OCI-LY3 (cell line): ENCODE measurements at regions not wholly inside any gene's neighbourhood (a gene's known extent, or its start where the extent isn't known, plus 50 kb on each side); places are given as distances from the start of the nearest gene placed in this dataset.

ENCODE experiments used
- H2AFZ ChIP-seq: fragments of 200-600, 300-600 bp; shearing (Covaris generic); 2 replicates; pipeline ENCODE4 v1.6.0; 2014; ENCODE audit warnings: antibody characterized with exemption, low read depth, low read length
- H3K27ac ChIP-seq: fragments of 200-600, 300-600 bp; sonication (generic); 2 replicates; pipeline ENCODE4 v1.5.1; 2014; ENCODE audit warnings: mild to moderate bottlenecking, low read length, moderate library complexity, mixed read lengths
- H3K27me3 ChIP-seq: fragments of 200-600, 300-600 bp; sonication (generic); 2 replicates; pipeline ENCODE4 v1.6.1; 2014; ENCODE audit warnings: low read depth, low read length, mixed read lengths
- H3K36me3 ChIP-seq: fragments of 200-600, 300-600 bp; sonication (generic); replicated peaks from 2 replicates; pipeline ENCODE3; 2014; ENCODE audit warnings: low read depth, low read length, mixed read lengths
- H3K4me1 ChIP-seq: fragments of 300-600, 200-600 bp; sonication (generic); 2 replicates; pipeline ENCODE4 v1.6.1; 2014; ENCODE audit warnings: low read length, mixed read lengths
- H3K4me2 ChIP-seq: fragments of 200-600, 300-600 bp; sonication (generic); 2 replicates; pipeline ENCODE4 v1.6.1; 2014; ENCODE audit warnings: low read length, mixed read lengths
- H3K4me3 ChIP-seq: fragments of 300-600, 200-600 bp; sonication (generic); 2 replicates; pipeline ENCODE4 v1.5.1; 2014; ENCODE audit warnings: antibody characterized with exemption, mild to moderate bottlenecking, low read length, moderate library complexity
- H3K79me2 ChIP-seq: fragments of 300-600, 200-600 bp; shearing (Covaris generic); 2 replicates; pipeline ENCODE4 v1.6.1; 2014; ENCODE audit warnings: mild to moderate bottlenecking, low read length, mixed read lengths
- H3K9ac ChIP-seq: fragments of 300-600, 200-600 bp; shearing (Covaris generic); 2 replicates; pipeline ENCODE4 v1.6.0; 2014; ENCODE audit warnings: mild to moderate bottlenecking, low read length, moderate library complexity
- H3K9me3 ChIP-seq: fragments of 200-600, 300-600 bp; shearing (Covaris generic); 2 replicates; pipeline ENCODE4 v1.6.1; 2014; ENCODE audit warnings: low read length, mixed read lengths; ENCODE audit not compliant: insufficient read depth
- H4K20me1 ChIP-seq: fragments of 200-600, 300-600 bp; sonication (generic); 2 replicates; pipeline ENCODE4 v1.6.1; 2016; ENCODE audit warnings: low read length, mixed read lengths; ENCODE audit not compliant: insufficient read depth
- EZH2phosphoT487 ChIP-seq: fragments of 200-600 bp; shearing (Covaris generic); IDR thresholded peaks from 2 replicates; pipeline ENCODE4 v1.6.1; 2018; ENCODE audit warnings: antibody characterized with exemption, mixed run types, low read depth
- TF ChIP-seq, protein P1 (sequence below): fragments of 200-600, 300-600 bp; sonication (generic); IDR thresholded peaks from 2 replicates; pipeline ENCODE4 v1.5.1; 2014; ENCODE audit warnings: antibody characterized with exemption, low read length, low read depth

DNA sequence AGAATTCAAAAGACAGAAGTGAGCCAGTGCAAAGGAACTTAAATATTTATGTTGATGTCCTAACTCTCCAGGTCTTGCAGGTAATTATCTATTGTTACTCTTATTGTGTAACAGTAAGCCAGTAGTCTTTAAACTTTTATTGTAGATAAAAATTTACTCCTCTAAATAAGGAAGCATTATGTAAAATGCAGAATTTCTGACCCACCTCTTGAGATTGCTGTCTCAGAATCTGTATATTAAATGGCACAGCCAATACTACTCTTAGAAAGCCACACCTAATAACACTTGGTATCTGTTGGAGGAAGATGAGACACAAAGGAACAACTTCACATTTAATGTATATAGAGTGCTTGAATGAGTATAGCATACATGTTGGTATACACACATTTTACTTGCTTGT is 613.5 kb upstream of the ZNF804A start:
- Histone ChIP-seq H3K4me1 (no peaks in the 10 kb centered on the region), H4K20me1 (no peaks in the 10 kb centered on the region), H3K4me3 (no peak overlapping the region), H3K27ac (no peak overlapping the region), H3K4me2 (no peak overlapping the region), H3K36me3 (no peaks in the 10 kb centered on the region), H2AFZ (no peak overlapping the region), H3K9me3 (0 out of 2 replicates have a peak, but pooled peaks cover 4% of the 10 kb centered on the region), H3K27me3 (no peaks in the 10 kb centered on the region), H3K9ac (no peak overlapping the region), H3K79me2 (no peaks in the 10 kb centered on the region)
- TF ChIP-seq, protein P1, sequence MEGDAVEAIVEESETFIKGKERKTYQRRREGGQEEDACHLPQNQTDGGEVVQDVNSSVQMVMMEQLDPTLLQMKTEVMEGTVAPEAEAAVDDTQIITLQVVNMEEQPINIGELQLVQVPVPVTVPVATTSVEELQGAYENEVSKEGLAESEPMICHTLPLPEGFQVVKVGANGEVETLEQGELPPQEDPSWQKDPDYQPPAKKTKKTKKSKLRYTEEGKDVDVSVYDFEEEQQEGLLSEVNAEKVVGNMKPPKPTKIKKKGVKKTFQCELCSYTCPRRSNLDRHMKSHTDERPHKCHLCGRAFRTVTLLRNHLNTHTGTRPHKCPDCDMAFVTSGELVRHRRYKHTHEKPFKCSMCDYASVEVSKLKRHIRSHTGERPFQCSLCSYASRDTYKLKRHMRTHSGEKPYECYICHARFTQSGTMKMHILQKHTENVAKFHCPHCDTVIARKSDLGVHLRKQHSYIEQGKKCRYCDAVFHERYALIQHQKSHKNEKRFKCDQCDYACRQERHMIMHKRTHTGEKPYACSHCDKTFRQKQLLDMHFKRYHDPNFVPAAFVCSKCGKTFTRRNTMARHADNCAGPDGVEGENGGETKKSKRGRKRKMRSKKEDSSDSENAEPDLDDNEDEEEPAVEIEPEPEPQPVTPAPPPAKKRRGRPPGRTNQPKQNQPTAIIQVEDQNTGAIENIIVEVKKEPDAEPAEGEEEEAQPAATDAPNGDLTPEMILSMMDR = no peak
- no peak for TF ChIP-seq EZH2phosphoT487

DNA sequence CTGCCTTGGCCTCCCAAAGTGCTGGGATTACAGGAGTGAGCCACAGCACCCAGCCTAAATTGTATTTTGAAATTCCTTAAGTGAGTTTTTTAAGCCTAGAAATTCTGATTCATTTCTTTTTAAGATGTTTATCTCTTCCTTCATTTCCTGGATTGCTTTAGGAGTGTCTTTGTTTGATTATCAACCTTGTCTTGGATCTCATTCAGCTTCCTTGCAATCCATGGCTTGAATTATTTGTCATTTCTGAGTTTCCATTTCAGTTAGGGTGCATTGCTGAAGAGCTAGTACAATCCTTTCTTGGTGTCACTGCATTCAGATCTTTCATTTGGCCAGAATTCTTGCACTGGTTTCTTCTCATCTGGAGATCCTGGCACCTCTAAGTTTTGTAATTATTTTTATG is 606.4 kb upstream of the ZNF804A start:
- no peak overlapping the region for H3K4me3 ChIP-seq
- H3K36me3 ChIP-seq = no peaks in the 10 kb centered on the region
- peaks cover 55% of the 10 kb centered on the region for H3K4me1 ChIP-seq
- H3K79me2 ChIP-seq = no peaks in the 10 kb centered on the region
- H3K27ac ChIP-seq = no peak overlapping the region
- no peaks in the 10 kb centered on the region for H4K20me1 ChIP-seq
- H3K9ac ChIP-seq = no peak overlapping the region
- H2AFZ ChIP-seq = no peak overlapping the region
- 0 out of 2 replicates have a peak, but pooled peaks cover 4% of the 10 kb centered on the region for H3K9me3 ChIP-seq
- H3K4me2 ChIP-seq = no peak overlapping the region
- TF ChIP-seq, protein P1 = no peak
- no peak for TF ChIP-seq EZH2phosphoT487
- no peaks in the 10 kb centered on the region for H3K27me3 ChIP-seq

DNA sequence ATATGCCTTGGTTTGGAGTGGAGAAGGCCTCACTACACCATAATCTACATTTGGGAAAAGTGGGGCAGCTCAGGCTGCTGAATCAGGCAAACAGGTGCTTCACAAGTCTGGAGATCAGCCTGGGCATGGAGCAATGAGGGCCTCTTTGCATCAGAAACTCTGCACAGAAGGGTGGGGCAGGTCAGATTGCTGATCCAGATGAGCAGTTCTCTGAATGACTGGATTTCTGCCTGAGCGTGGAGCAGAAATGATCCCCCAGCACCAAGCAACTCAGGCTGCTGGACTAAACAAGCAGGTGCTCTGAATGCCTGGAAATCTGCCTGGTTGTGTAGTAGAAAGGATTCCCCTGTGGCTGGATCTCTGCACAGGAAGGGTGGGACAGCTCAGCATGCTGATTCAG is 605.3 kb upstream of the ZNF804A start:
- Histone ChIP-seq H3K79me2 (no peaks in the 10 kb centered on the region), H3K27ac (peak overlapping the region; percentile 9; the same call in 1 of the 2 replicates), H3K4me1 (peaks cover 65% of the 10 kb centered on the region), H3K36me3 (no peaks in the 10 kb centered on the region), H3K27me3 (no peaks in the 10 kb centered on the region), H4K20me1 (no peaks in the 10 kb centered on the region), H3K4me3 (no peak overlapping the region), H3K9me3 (0 out of 2 replicates have a peak, but pooled peaks cover under 1% of the 10 kb centered on the region), H3K9ac (no peak overlapping the region), H2AFZ (no peak overlapping the region), H3K4me2 (peak overlapping the region; percentile 42)
- TF ChIP-seq, protein P1 = no peak
- no peak for TF ChIP-seq EZH2phosphoT487

DNA sequence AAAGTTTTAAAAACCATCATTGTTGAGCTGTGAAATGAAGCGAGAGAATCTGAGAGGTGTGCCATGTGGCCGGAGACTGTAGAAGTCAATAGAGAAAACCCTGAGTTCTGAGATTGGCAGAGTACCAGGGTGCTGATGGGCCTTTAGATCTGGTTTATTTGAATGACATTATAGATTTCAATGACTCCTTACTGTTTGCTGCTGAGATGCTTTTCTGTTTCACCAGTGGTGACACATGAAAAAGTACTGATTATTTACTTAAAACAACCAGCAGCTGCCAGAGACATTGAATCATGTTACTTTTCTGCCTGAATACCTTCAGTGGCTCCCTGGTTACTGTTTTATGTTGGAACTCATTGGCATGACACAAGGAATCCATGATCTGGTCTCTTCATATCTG is 602.7 kb upstream of the ZNF804A start:
- H2AFZ ChIP-seq = no peak overlapping the region
- H3K9ac ChIP-seq = no peak overlapping the region
- no peaks in the 10 kb centered on the region for H4K20me1 ChIP-seq
- no peak for TF ChIP-seq EZH2phosphoT487
- TF ChIP-seq, protein P1 = no peak
- no peaks in the 10 kb centered on the region for H3K36me3 ChIP-seq
- no peak overlapping the region for H3K27ac ChIP-seq
- H3K9me3 ChIP-seq = no peaks in the 10 kb centered on the region
- peaks cover 83% of the 10 kb centered on the region for H3K4me1 ChIP-seq
- no peak overlapping the region for H3K4me3 ChIP-seq
- H3K79me2 ChIP-seq = no peaks in the 10 kb centered on the region
- H3K4me2 ChIP-seq = peak overlapping the region; percentile 11; the same call in 1 of the 2 replicates
- H3K27me3 ChIP-seq = no peaks in the 10 kb centered on the region
